HEK293 (cell line): ENCODE measurements at regions not wholly inside any gene's neighbourhood (a gene's known extent, or its start where the extent isn't known, plus 50 kb on each side); places are given as distances from the start of the nearest gene placed in this dataset.

Experiments used
- CTCF ChIA-PET: fragments of 350-600 bp; formaldehyde crosslinking; extraction: SDS; loops from one replicate; lab custom pipeline; 2021; ENCODE audit warnings: antibody characterized with exemption; lab: Yijun Ruan, JAX
- POLR2A ChIA-PET: fragments of 300-600 bp; formaldehyde crosslinking; extraction: SDS; loops from one replicate; lab custom pipeline; 2020; ENCODE audit warnings: antibody characterized with exemption, inconsistent platforms; lab: Yijun Ruan, JAX
- H3K27ac ChIP-seq: fragments of 200-500 bp; sonication (Bioruptor generic); 2 replicates; pipeline ENCODE4 v1.5.1; 2014; ENCODE audit warnings: low read depth, low read length, control low read depth, inconsistent platforms; ENCODE audit errors: extremely low read depth
- H3K36me3 ChIP-seq, 2 experiments: fragments of 200-500 bp in 1 of 2; sonication (Bioruptor generic) in 1 of 2; 1 replicate in 1 of 2; 2 replicates in 1 of 2; pipeline ENCODE4 v1.5.1; 2014 to 2017; ENCODE audit warnings: inconsistent platforms in 2 of 2, low read length in 2 of 2; ENCODE audit not compliant: control insufficient read depth in 2 of 2, insufficient read depth in 1 of 2
- H3K4me1 ChIP-seq: fragments of 200-500 bp; sonication (Bioruptor generic); 2 replicates; pipeline ENCODE4 v1.5.1; 2014; ENCODE audit warnings: mild to moderate bottlenecking, low read length, inconsistent platforms; ENCODE audit not compliant: control insufficient read depth, insufficient read depth
- H3K4me3 ChIP-seq: 2 replicates; pipeline ENCODE4 v1.5.1; 2011; ENCODE audit warnings: low read depth, mild to moderate bottlenecking, control low read depth, low read length, moderate library complexity
- H3K9me3 ChIP-seq: fragments of 200-500 bp; sonication (Bioruptor generic); 2 replicates; pipeline ENCODE4 v1.5.1; 2014; ENCODE audit warnings: low read depth, low read length, inconsistent platforms; ENCODE audit not compliant: control insufficient read depth, insufficient read depth
- KLF1 ChIP-seq: fragments of 450-650 bp; formaldehyde crosslinking; IDR thresholded peaks from 2 replicates; pipeline ENCODE4 v1.5.1; 2016; ENCODE audit warnings: missing biosample characterization, missing genetic modification characterization
- PRDM1 ChIP-seq: fragments of 450-650 bp; formaldehyde crosslinking; IDR thresholded peaks from 2 replicates; pipeline ENCODE4; 2016; ENCODE audit warnings: missing biosample characterization, missing genetic modification characterization
- REST ChIP-seq: fragments of 450-650 bp; formaldehyde crosslinking; IDR thresholded peaks from 2 replicates; pipeline ENCODE4 v1.5.1; 2016; ENCODE audit warnings: missing biosample characterization, missing genetic modification characterization
- TRIM28 ChIP-seq: IDR thresholded peaks from 2 replicates; pipeline ENCODE4 v1.6.1; 2011; ENCODE audit warnings: low read length, control low read depth, borderline replicate concordance
- YY2 ChIP-seq: fragments of 450-650 bp; formaldehyde crosslinking; IDR thresholded peaks from 2 replicates; pipeline ENCODE4 v1.5.1; 2016; ENCODE audit warnings: missing biosample characterization, missing genetic modification characterization
- ZBTB8A ChIP-seq: fragments of 450-650 bp; formaldehyde crosslinking; IDR thresholded peaks from 2 replicates; pipeline ENCODE4 v1.5.1; 2016; ENCODE audit warnings: missing biosample characterization, missing genetic modification characterization
- ZNF211 ChIP-seq: fragments of 450-650 bp; formaldehyde crosslinking; IDR thresholded peaks from 2 replicates; pipeline ENCODE4 v1.5.1; 2016; ENCODE audit warnings: low read depth, missing biosample characterization, missing genetic modification characterization
- ZNF23 ChIP-seq: fragments of 450-650 bp; formaldehyde crosslinking; IDR thresholded peaks from 2 replicates; pipeline ENCODE4 v1.5.1; 2016; ENCODE audit warnings: missing biosample characterization, missing genetic modification characterization, borderline replicate concordance
- ZNF335 ChIP-seq: fragments of 450-650 bp; formaldehyde crosslinking; conservative IDR thresholded peaks from 2 replicates; pipeline ENCODE4 v1.5.1; 2016; ENCODE audit warnings: missing biosample characterization, missing genetic modification characterization
- ZNF416 ChIP-seq: fragments of 450-650 bp; formaldehyde crosslinking; IDR thresholded peaks from 2 replicates; pipeline ENCODE4 v1.5.1; 2016; ENCODE audit warnings: missing biosample characterization, missing genetic modification characterization
- ZNF433 ChIP-seq: fragments of 450-650 bp; formaldehyde crosslinking; IDR thresholded peaks from 2 replicates; pipeline ENCODE4 v1.5.1; 2016; ENCODE audit warnings: missing biosample characterization, missing genetic modification characterization, low read depth
- ZNF473 ChIP-seq: fragments of 450-650 bp; formaldehyde crosslinking; IDR thresholded peaks from 2 replicates; pipeline ENCODE4 v1.5.1; 2017; ENCODE audit warnings: missing biosample characterization, missing genetic modification characterization
- ZNF513 ChIP-seq: fragments of 450-650 bp; IDR thresholded peaks from 2 replicates; pipeline ENCODE4 v1.5.1; 2018; ENCODE audit warnings: missing biosample characterization, missing genetic modification characterization
- ZNF544 ChIP-seq: fragments of 450-650 bp; formaldehyde crosslinking; IDR thresholded peaks from 2 replicates; pipeline ENCODE4 v1.5.0; 2017; ENCODE audit warnings: missing biosample characterization, missing genetic modification characterization
- ZNF548 ChIP-seq: fragments of 450-650 bp; formaldehyde crosslinking; IDR thresholded peaks from 2 replicates; pipeline ENCODE4 v1.5.1; 2016; ENCODE audit warnings: missing biosample characterization, missing genetic modification characterization
- ZNF555 ChIP-seq: fragments of 450-650 bp; formaldehyde crosslinking; conservative IDR thresholded peaks from 2 replicates; pipeline ENCODE4 v1.5.1; 2017; ENCODE audit warnings: missing biosample characterization, mild to moderate bottlenecking, missing genetic modification characterization, inconsistent platforms
- ZNF623 ChIP-seq: fragments of 450-650 bp; formaldehyde crosslinking; IDR thresholded peaks from 2 replicates; pipeline ENCODE4 v1.5.1; 2016; ENCODE audit warnings: missing biosample characterization, missing genetic modification characterization
- ZNF626 ChIP-seq: fragments of 450-650 bp; sonication (Bioruptor Pico); formaldehyde crosslinking; IDR thresholded peaks from 2 replicates; pipeline ENCODE4 v1.5.1; 2018; ENCODE audit warnings: missing biosample characterization, missing genetic modification characterization, inconsistent platforms
- ZSCAN23 ChIP-seq: fragments of 450-650 bp; formaldehyde crosslinking; IDR thresholded peaks from 2 replicates; pipeline ENCODE4 v1.5.1; 2016; ENCODE audit warnings: missing biosample characterization, missing genetic modification characterization
- TF ChIP-seq, protein P1 (sequence below): fragments of 450-650 bp; formaldehyde crosslinking; IDR thresholded peaks from 2 replicates; pipeline ENCODE4 v1.5.1; 2016; ENCODE audit warnings: missing biosample characterization, missing genetic modification characterization, borderline replicate concordance
- TF ChIP-seq, protein P2 (sequence below): fragments of 450-650 bp; formaldehyde crosslinking; conservative IDR thresholded peaks from 2 replicates; pipeline ENCODE4 v1.5.1; 2016; ENCODE audit warnings: low read depth, missing biosample characterization, missing genetic modification characterization

DNA sequence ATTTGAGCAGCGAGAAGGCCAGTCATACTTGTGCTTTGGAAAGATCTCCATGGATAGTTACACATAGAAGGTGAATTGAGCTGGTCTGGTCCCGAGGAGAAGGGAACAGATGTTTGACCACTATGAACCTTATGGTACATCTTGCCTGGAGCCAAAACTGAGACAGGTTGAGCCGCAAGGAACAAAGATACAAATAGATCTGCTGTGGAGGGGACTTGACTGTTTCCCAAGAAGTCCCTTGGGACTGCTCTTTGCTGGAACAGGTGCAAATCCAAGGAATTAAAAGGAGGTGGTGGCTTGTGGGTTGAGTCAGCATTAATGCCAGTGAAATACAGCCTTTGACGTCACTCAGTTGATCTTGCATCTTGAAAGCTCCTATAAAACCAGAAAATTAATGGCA, 68.8 kb upstream of the PRIMA1 start (continued):
- TF ChIP-seq, protein P1, sequence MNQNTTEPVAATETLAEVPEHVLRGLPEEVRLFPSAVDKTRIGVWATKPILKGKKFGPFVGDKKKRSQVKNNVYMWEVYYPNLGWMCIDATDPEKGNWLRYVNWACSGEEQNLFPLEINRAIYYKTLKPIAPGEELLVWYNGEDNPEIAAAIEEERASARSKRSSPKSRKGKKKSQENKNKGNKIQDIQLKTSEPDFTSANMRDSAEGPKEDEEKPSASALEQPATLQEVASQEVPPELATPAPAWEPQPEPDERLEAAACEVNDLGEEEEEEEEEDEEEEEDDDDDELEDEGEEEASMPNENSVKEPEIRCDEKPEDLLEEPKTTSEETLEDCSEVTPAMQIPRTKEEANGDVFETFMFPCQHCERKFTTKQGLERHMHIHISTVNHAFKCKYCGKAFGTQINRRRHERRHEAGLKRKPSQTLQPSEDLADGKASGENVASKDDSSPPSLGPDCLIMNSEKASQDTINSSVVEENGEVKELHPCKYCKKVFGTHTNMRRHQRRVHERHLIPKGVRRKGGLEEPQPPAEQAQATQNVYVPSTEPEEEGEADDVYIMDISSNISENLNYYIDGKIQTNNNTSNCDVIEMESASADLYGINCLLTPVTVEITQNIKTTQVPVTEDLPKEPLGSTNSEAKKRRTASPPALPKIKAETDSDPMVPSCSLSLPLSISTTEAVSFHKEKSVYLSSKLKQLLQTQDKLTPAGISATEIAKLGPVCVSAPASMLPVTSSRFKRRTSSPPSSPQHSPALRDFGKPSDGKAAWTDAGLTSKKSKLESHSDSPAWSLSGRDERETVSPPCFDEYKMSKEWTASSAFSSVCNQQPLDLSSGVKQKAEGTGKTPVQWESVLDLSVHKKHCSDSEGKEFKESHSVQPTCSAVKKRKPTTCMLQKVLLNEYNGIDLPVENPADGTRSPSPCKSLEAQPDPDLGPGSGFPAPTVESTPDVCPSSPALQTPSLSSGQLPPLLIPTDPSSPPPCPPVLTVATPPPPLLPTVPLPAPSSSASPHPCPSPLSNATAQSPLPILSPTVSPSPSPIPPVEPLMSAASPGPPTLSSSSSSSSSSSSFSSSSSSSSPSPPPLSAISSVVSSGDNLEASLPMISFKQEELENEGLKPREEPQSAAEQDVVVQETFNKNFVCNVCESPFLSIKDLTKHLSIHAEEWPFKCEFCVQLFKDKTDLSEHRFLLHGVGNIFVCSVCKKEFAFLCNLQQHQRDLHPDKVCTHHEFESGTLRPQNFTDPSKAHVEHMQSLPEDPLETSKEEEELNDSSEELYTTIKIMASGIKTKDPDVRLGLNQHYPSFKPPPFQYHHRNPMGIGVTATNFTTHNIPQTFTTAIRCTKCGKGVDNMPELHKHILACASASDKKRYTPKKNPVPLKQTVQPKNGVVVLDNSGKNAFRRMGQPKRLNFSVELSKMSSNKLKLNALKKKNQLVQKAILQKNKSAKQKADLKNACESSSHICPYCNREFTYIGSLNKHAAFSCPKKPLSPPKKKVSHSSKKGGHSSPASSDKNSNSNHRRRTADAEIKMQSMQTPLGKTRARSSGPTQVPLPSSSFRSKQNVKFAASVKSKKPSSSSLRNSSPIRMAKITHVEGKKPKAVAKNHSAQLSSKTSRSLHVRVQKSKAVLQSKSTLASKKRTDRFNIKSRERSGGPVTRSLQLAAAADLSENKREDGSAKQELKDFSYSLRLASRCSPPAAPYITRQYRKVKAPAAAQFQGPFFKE (tag by site-specific recombination): no peak
- TF ChIP-seq ZNF23 (tag by site-specific recombination) (no peak), ZNF433 (no peak)

GRCh38 chr14:93855737-93856136, 67.5 kb upstream of the PRIMA1 start:
- ChIA-PET POLR2A (no interaction called here), CTCF (interaction anchor here (1.0 kb wide), 1 partner anchor 38 kb away, joined by 3 read pairs; no protein-coding TSS in a partner anchor)
- TF ChIP-seq ZNF473 (tag by site-specific recombination): no peak
- no peak for TF ChIP-seq KLF1
- TF ChIP-seq TRIM28: no peak
- no peak for TF ChIP-seq ZNF211 (tag by site-specific recombination)
- TF ChIP-seq ZNF548 (tag by site-specific recombination): no peak
- TF ChIP-seq ZNF623 (tag by site-specific recombination): no peak
- H3K4me3 ChIP-seq: no peak overlapping the region
- no peaks in the 10 kb centered on the region for H3K9me3 ChIP-seq
- no peak overlapping the region for H3K27ac ChIP-seq
- H3K36me3 ChIP-seq: no peaks in the 10 kb centered on the region
- H3K4me1 ChIP-seq: 0 out of 2 replicates have a peak, but pooled peaks cover 2% of the 10 kb centered on the region

GRCh38 chr14:93847473-93847872, 59.2 kb upstream of the PRIMA1 start:
- H3K4me1 ChIP-seq: no peaks in the 10 kb centered on the region
- ChIA-PET POLR2A (no interaction called here), CTCF (no interaction called here)
- no peaks in the 10 kb centered on the region for H3K9me3 ChIP-seq
- H3K27ac ChIP-seq: no peak overlapping the region
- H3K36me3 ChIP-seq: no peaks in the 10 kb centered on the region
- H3K4me3 ChIP-seq: no peak overlapping the region
- TF ChIP-seq ZNF513 (tag by site-specific recombination) (no peak), ZNF335 (tag by site-specific recombination) (no peak), PRDM1 (tag by site-specific recombination) (no peak), ZSCAN23 (tag by site-specific recombination) (no peak), ZNF555 (tag by site-specific recombination) (no peak), YY2 (no peak), REST (tag by site-specific recombination) (no peak), ZBTB8A (tag by site-specific recombination) (no peak), ZNF626 (no peak), ZNF544 (tag by site-specific recombination) (no peak), ZNF416 (tag by site-specific recombination) (no peak)
- TF ChIP-seq, protein P2, sequence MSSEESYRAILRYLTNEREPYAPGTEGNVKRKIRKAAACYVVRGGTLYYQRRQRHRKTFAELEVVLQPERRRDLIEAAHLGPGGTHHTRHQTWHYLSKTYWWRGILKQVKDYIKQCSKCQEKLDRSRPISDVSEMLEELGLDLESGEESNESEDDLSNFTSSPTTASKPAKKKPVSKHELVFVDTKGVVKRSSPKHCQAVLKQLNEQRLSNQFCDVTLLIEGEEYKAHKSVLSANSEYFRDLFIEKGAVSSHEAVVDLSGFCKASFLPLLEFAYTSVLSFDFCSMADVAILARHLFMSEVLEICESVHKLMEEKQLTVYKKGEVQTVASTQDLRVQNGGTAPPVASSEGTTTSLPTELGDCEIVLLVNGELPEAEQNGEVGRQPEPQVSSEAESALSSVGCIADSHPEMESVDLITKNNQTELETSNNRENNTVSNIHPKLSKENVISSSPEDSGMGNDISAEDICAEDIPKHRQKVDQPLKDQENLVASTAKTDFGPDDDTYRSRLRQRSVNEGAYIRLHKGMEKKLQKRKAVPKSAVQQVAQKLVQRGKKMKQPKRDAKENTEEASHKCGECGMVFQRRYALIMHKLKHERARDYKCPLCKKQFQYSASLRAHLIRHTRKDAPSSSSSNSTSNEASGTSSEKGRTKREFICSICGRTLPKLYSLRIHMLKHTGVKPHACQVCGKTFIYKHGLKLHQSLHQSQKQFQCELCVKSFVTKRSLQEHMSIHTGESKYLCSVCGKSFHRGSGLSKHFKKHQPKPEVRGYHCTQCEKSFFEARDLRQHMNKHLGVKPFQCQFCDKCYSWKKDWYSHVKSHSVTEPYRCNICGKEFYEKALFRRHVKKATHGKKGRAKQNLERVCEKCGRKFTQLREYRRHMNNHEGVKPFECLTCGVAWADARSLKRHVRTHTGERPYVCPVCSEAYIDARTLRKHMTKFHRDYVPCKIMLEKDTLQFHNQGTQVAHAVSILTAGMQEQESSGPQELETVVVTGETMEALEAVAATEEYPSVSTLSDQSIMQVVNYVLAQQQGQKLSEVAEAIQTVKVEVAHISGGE (tag by site-specific recombination): no peak
